Upper lobe of left lung (tissue), 6 donors: ENCODE measurements at regions not wholly inside any gene's neighbourhood (a gene's known extent, or its start where the extent isn't known, plus 50 kb on each side); places are given as distances from the start of the nearest gene placed in this dataset.

Experiments
- ATAC-seq, 2 donors: fragments of 200-7000 bp; cut with Tn5 transposase; one replicate each; pipeline ENCODE4 v1.9.1; 2022; ENCODE audit warnings: mild to moderate bottlenecking in 2 of 2, moderate library complexity in 2 of 2; ENCODE audit not compliant: low FRiP score in 2 of 2
- DNase-seq, 2 donors: peaks; one replicate each; pipeline ENCODE4 v3.0.0-alpha.2; 2019 to 2020
- H3K27ac ChIP-seq, 4 donors: fragments of 200-600 bp; sonication (generic); one replicate each; pipeline ENCODE4 v1.5.1; 2016 to 2019
- H3K27me3 ChIP-seq, 4 donors: fragments of 200-600 bp; sonication (generic); one replicate each; pipeline ENCODE4 v1.5.1; 2017 to 2019
- H3K36me3 ChIP-seq, 4 donors: fragments of 200-600 bp; sonication (generic); one replicate each; pipeline ENCODE4 v1.5.1; 2016 to 2019
- H3K4me1 ChIP-seq, 4 donors: fragments of 200-600 bp; sonication (generic); one replicate each; pipeline ENCODE4 v1.5.1; 2018 to 2019
- H3K4me3 ChIP-seq, 4 donors: fragments of 200-600 bp; sonication (generic); one replicate each; pipeline ENCODE4 v1.5.1; 2017 to 2019; ENCODE audit warnings: mild to moderate bottlenecking in 2 of 4, moderate library complexity in 1 of 4
- H3K9me3 ChIP-seq, 4 donors: fragments of 200-600 bp; sonication (generic); one replicate each; pipeline ENCODE4 v1.5.1; 2018 to 2019
- EP300 ChIP-seq, 4 donors: sonication (generic); formaldehyde crosslinking; IDR thresholded peaks; one replicate each; pipeline ENCODE4 v1.5.1; 2017; ENCODE audit warnings: antibody characterized with exemption in 4 of 4, control low read depth in 2 of 4
- POLR2A ChIP-seq, 4 donors: fragments of 450-650 bp; IDR thresholded peaks; one replicate each; pipeline ENCODE4 v1.5.1; 2016 to 2017; ENCODE audit warnings: antibody characterized with exemption in 4 of 4, mild to moderate bottlenecking in 2 of 4
- POLR2AphosphoS5 ChIP-seq, 2 donors: sonication (generic); formaldehyde crosslinking; IDR thresholded peaks; one replicate each; pipeline ENCODE4 v1.5.1; 2017; ENCODE audit warnings: antibody characterized with exemption in 2 of 2
- WGBS, 2 donors: methylation state at CpG; one replicate each; pipeline ENCODE4 v1.1.5; 2017 to 2018; 5-methylcytosine and 5-hydroxymethylcytosine counted together
- TF ChIP-seq, protein P1 (sequence below), 6 experiments: fragments of 450-650 bp in 4 of 6; fragments of 200-600 bp in 2 of 6; sonication (generic) in 2 of 6; IDR thresholded peaks; one replicate each; pipeline ENCODE4 v1.5.1; 2016 to 2019; ENCODE audit warnings: antibody characterized with exemption in 6 of 6
- donor health status: DM: no; HTN: no; CAD: no; lungs with moderate emphysema.
- donor health status: DM: no; HTN: yes; CAD: no; lungs with severe emphysema.

DNA sequence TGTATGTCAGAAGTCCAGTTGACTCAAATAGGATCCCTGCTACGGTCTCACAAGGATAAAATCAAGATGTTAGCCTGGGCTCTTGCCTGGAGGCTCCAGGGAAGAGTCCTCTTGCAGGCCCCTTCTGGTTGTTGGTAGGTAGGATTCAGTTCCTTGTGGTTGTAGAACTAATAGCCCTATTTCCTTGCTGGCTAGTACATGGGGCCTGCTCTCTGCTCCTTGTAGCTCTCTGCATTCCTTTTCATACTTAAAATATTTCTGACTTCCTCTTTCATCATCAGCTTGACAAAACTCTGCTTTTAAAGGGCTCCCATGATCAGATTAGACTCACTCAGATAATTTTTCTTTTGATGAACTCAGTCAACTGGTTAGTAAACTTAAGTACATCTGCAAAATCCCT lies 756.7 kb downstream of the GATA3 start:
- no peaks in the 10 kb centered on the region for H3K36me3 ChIP-seq
- no peak overlapping the region for H3K4me3 ChIP-seq
- 56 to 81% methylated on average over 1 of the region's 1 CpG for WGBS, 2 donors
- H3K27ac ChIP-seq: no peak overlapping the region
- no peaks in the 10 kb centered on the region for H3K9me3 ChIP-seq
- TF ChIP-seq EP300 (IDR thresholded peaks at IDR 0.05): no peak
- no peak for TF ChIP-seq POLR2A (IDR thresholded peaks at IDR 0.05)
- TF ChIP-seq, protein P1, sequence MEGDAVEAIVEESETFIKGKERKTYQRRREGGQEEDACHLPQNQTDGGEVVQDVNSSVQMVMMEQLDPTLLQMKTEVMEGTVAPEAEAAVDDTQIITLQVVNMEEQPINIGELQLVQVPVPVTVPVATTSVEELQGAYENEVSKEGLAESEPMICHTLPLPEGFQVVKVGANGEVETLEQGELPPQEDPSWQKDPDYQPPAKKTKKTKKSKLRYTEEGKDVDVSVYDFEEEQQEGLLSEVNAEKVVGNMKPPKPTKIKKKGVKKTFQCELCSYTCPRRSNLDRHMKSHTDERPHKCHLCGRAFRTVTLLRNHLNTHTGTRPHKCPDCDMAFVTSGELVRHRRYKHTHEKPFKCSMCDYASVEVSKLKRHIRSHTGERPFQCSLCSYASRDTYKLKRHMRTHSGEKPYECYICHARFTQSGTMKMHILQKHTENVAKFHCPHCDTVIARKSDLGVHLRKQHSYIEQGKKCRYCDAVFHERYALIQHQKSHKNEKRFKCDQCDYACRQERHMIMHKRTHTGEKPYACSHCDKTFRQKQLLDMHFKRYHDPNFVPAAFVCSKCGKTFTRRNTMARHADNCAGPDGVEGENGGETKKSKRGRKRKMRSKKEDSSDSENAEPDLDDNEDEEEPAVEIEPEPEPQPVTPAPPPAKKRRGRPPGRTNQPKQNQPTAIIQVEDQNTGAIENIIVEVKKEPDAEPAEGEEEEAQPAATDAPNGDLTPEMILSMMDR (IDR thresholded peaks at IDR 0.05): no peak
- no peak for TF ChIP-seq POLR2AphosphoS5 (IDR thresholded peaks at IDR 0.05)
- ATAC-seq: no peak
- H3K27me3 ChIP-seq: no peaks in the 10 kb centered on the region
- H3K4me1 ChIP-seq: no peaks in the 10 kb centered on the region
- no peak for DNase-seq

DNA sequence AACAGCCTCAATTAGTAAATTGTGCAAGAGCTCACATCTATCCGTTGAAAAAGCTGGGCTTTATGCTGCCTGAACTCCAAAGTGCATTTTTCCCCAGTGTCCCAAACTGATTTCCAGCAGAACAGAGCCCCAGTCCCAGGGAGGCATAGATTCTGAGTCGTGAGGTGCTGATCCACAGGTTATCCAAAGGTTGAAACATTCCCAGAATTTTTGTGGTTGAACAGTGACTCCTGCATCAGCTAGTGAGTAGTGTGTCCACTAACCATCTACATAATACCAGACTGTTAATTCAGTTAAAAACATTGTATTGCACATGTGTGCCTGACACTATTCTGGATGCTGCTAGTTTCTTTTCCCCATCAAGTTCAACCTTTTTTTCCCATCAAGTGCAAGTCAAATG lies 761.5 kb downstream of the GATA3 start:
- H3K36me3 ChIP-seq: no peaks in the 10 kb centered on the region
- H3K4me1 ChIP-seq: no peaks in the 10 kb centered on the region
- H3K9me3 ChIP-seq: no peaks in the 10 kb centered on the region
- no peak overlapping the region for H3K4me3 ChIP-seq
- 61 to 65% methylated on average over 2 of the region's 2 CpGs for WGBS, 2 donors
- H3K27ac ChIP-seq: no peak overlapping the region
- DNase-seq (no peak), ATAC-seq (no peak)
- H3K27me3 ChIP-seq: no peaks in the 10 kb centered on the region
- no peak for TF ChIP-seq EP300 (IDR thresholded peaks at IDR 0.05)

DNA sequence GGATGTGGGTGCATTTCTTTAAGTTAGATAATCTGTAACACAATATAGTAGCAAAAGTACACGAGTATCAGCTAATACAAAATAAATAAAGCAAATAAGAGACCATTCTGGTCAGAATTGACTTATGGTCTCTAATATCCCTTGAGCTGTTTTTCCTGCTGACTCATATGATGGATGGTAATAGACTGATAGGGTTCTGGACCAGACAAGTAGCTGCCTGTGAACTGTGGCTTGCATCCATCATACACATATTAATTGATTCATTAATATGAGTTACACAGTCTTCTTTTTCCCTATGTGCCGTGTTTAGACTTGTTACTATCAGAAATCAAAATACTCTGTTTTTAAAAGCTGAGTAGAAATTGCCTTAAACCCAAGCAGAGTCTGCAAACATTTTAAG lies 762.8 kb downstream of the GATA3 start:
- no peak for DNase-seq
- Histone ChIP-seq H3K27ac (no peak overlapping the region), H3K27me3 (no peaks in the 10 kb centered on the region), H3K4me1 (no peaks in the 10 kb centered on the region), H3K9me3 (no peaks in the 10 kb centered on the region), H3K36me3 (no peaks in the 10 kb centered on the region), H3K4me3 (no peak overlapping the region)
- 50 to 57% methylated on average over 2 of the region's 2 CpGs for WGBS, 2 donors
- ATAC-seq: no peak
- no peak for TF ChIP-seq POLR2A (IDR thresholded peaks at IDR 0.05)
- TF ChIP-seq, protein P1 (IDR thresholded peaks at IDR 0.05): no peak
- TF ChIP-seq POLR2AphosphoS5 (IDR thresholded peaks at IDR 0.05): no peak
- TF ChIP-seq EP300 (IDR thresholded peaks at IDR 0.05): no peak

DNA sequence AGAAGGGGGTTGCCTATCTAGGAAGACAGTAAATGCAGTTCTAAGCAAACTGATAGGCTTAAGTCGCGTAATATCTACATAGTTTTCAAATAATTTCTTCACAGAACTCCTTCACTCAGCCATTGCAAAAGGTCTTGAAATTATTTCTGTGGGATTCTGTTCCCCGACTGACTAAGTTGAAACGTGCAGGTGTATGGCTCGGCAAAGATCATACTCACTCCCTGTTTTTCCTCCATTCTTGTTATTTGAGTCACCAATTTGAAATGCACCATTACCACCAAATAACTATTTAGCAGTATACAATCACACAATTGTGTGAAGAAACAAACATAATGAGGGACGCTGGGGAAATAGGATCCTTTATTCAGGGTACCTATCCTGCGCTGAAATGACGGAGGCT lies 771.1 kb downstream of the GATA3 start:
- H3K36me3 ChIP-seq: no peaks in the 10 kb centered on the region
- DNase-seq (no peak), ATAC-seq (no peak)
- TF ChIP-seq EP300 (IDR thresholded peaks at IDR 0.05) (no peak), POLR2AphosphoS5 (IDR thresholded peaks at IDR 0.05) (no peak), POLR2A (IDR thresholded peaks at IDR 0.05) (no peak)
- TF ChIP-seq, protein P1 (IDR thresholded peaks at IDR 0.05): no peak
- H3K9me3 ChIP-seq: no peaks in the 10 kb centered on the region
- H3K27ac ChIP-seq: no peak overlapping the region
- H3K4me1 ChIP-seq: no peaks in the 10 kb centered on the region
- WGBS, 2 donors: 76 to 87% methylated on average over 8 of the region's 8 CpGs
- H3K4me3 ChIP-seq: no peak overlapping the region
- H3K27me3 ChIP-seq: no peaks in the 10 kb centered on the region

DNA sequence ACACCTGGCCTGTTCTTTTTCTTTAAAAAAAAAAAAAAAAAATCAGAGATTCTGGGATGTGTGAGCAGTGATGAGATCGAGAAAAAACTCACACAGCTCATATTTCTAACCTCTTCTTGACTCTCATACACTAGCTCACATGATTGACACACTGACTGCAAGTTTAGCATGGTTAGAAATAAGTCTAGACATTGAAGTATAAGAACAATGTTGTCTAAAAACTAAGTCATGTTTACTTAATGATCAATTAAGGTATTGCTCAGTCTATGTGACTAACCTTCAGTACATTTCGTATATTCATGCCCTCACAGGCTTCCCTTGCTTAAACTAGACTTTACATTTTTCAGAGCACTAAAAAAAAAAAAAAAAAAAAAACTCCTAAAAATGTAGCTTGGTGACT lies 775.1 kb downstream of the GATA3 start:
- Histone ChIP-seq H3K36me3 (no peaks in the 10 kb centered on the region), H3K9me3 (no peaks in the 10 kb centered on the region), H3K4me3 (no peak overlapping the region), H3K27ac (no peak overlapping the region), H3K27me3 (no peaks in the 10 kb centered on the region), H3K4me1 (no peaks in the 10 kb centered on the region)
- ATAC-seq (no peak), DNase-seq (no peak)
- no peak for TF ChIP-seq POLR2A (IDR thresholded peaks at IDR 0.05)
- no peak for TF ChIP-seq EP300 (IDR thresholded peaks at IDR 0.05)
- TF ChIP-seq, protein P1 (IDR thresholded peaks at IDR 0.05): no peak
- no peak for TF ChIP-seq POLR2AphosphoS5 (IDR thresholded peaks at IDR 0.05)
- WGBS, 2 donors: 71 to 80% methylated on average over 2 of the region's 2 CpGs
